ENCODE measurements at regions not wholly inside any gene's neighbourhood (a gene's known extent, or its start where the extent isn't known, plus 50 kb on each side); places are given as distances from the start of the nearest gene placed in this dataset.

- POLR2A ChIA-PET = no interaction called here
These were observed 130.8 kb upstream of the SASH1 start for GRCh38 chr6:148211777-148212324.

GRCh38 chr6:148212366-148212765, 130.3 kb upstream of the SASH1 start:
- ChIA-PET CTCF (interaction anchor here (1.1 kb wide), 1 partner anchor 35 kb away, joined by 5 read pairs; no protein-coding TSS in a partner anchor), POLR2A (no interaction called here)
- no peaks in the 10 kb centered on the region for H3K9me3 Mint-ChIP-seq
- H3K27ac Mint-ChIP-seq = no peak overlapping the region
- ATAC-seq (no peak), DNase-seq (ENCODE audit: low spot score) (no peak)
- H3K27me3 Mint-ChIP-seq (ENCODE audit: low read depth) = peaks cover 4% of the 10 kb centered on the region
- TF ChIP-seq ARID4B (CRISPR knock-in tag; IDR thresholded peaks at IDR 0.05; ENCODE audit: borderline replicate concordance) = no peak
- TF ChIP-seq SOX15 (CRISPR knock-in tag; IDR thresholded peaks at IDR 0.05) = no peak
- TF ChIP-seq FOXJ3 (CRISPR knock-in tag; IDR thresholded peaks at IDR 0.05; ENCODE audit: borderline replicate concordance) = no peak
- no peak for TF ChIP-seq ZNF138 (CRISPR knock-in tag; conservative IDR thresholded peaks at IDR 0.05)
- no peak for TF ChIP-seq FOXP4 (CRISPR knock-in tag; IDR thresholded peaks at IDR 0.05)
- no peak for TF ChIP-seq GTF2I (CRISPR knock-in tag; conservative IDR thresholded peaks at IDR 0.05)
- TF ChIP-seq TCF7 (CRISPR knock-in tag; IDR thresholded peaks at IDR 0.05; ENCODE audit: low read depth) = no peak
- no peak for TF ChIP-seq NR1H2 (CRISPR knock-in tag; IDR thresholded peaks at IDR 0.05)
- no peak for TF ChIP-seq SMAD4 (CRISPR knock-in tag; IDR thresholded peaks at IDR 0.05)
- TF ChIP-seq CREB1 (CRISPR knock-in tag; IDR thresholded peaks at IDR 0.05) = no peak
- no peak for TF ChIP-seq ERG (CRISPR knock-in tag; IDR thresholded peaks at IDR 0.05)
- TF ChIP-seq OVOL2 (CRISPR knock-in tag; IDR thresholded peaks at IDR 0.05; ENCODE audit: borderline replicate concordance) = no peak
- TF ChIP-seq NFYB (CRISPR knock-in tag; conservative IDR thresholded peaks at IDR 0.05; ENCODE audit: low read depth) = no peak
- no peak for TF ChIP-seq USF1 (CRISPR knock-in tag; IDR thresholded peaks at IDR 0.05)
- H3K36me3 Mint-ChIP-seq = no peaks in the 10 kb centered on the region
- H3K4me3 Mint-ChIP-seq = no peak overlapping the region
- H3K4me1 Mint-ChIP-seq = no peaks in the 10 kb centered on the region

More at GRCh38 chr6:148211777-148212324, 130.8 kb upstream of the SASH1 start:
- H3K4me3 Mint-ChIP-seq = no peak overlapping the region
- ATAC-seq (no peak), DNase-seq (ENCODE audit: low spot score) (no peak)
- no peaks in the 10 kb centered on the region for H3K4me1 Mint-ChIP-seq
- no peaks in the 10 kb centered on the region for H3K9me3 Mint-ChIP-seq
- TF ChIP-seq FOXJ3 (CRISPR knock-in tag; IDR thresholded peaks at IDR 0.05; ENCODE audit: borderline replicate concordance) (no peak), SMAD4 (CRISPR knock-in tag; IDR thresholded peaks at IDR 0.05) (no peak), ZNF232 (CRISPR knock-in tag; IDR thresholded peaks at IDR 0.05) (no peak), ZNF396 (CRISPR knock-in tag; IDR thresholded peaks at IDR 0.05; ENCODE audit: borderline replicate concordance) (no peak)
- H3K36me3 Mint-ChIP-seq = no peaks in the 10 kb centered on the region
- H3K27ac Mint-ChIP-seq = peak overlapping the region; percentile 53; the same call in 1 of the 2 replicates
- CTCF ChIA-PET = interaction anchor here (1.1 kb wide), 1 partner anchor 35 kb away, joined by 5 read pairs; no protein-coding TSS in a partner anchor
- peaks cover 4% of the 10 kb centered on the region for H3K27me3 Mint-ChIP-seq (ENCODE audit: low read depth)
